AG09309 (cell line): ENCODE measurements at regions not wholly inside any gene's neighbourhood (a gene's known extent, or its start where the extent isn't known, plus 50 kb on each side); places are given as distances from the start of the nearest gene placed in this dataset.

Source experiments
- DNase-seq: peaks from one replicate; pipeline ENCODE4 v3.0.0-alpha.2; 2010; ENCODE audit warnings: low read depth
- H3K4me3 ChIP-seq: 2 replicates; pipeline ENCODE4 v1.5.1; 2011; ENCODE audit warnings: mild to moderate bottlenecking, low read depth, low read length, moderate library complexity; ENCODE audit not compliant: control insufficient read depth
- TF ChIP-seq, protein P1 (sequence below): IDR thresholded peaks from 2 replicates; pipeline ENCODE4 v1.5.1; 2011; ENCODE audit warnings: mild to moderate bottlenecking, low read depth, low read length, inconsistent platforms; ENCODE audit not compliant: insufficient read depth, control insufficient read depth; ENCODE audit errors: missing control alignments

DNA sequence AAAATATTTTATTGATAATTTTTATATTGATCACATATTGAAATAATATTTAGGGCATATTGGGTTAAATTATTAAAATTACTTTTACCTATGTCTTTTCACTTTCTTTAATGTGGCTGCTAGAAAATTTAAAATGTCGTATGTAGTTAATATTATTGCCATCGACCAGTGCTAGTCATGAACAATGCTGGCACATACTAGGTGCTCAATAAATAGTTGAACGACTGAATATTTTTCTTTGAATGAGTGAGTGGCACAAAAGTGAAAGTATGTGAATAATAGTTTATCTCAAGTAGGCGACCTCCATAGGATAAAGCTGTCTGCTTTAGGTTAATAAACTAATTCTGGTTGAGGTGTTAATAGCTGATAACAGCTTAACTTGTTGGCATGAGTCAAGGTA is 150.8 kb upstream of the FGGY start:
- no peak overlapping the region for H3K4me3 ChIP-seq

DNA sequence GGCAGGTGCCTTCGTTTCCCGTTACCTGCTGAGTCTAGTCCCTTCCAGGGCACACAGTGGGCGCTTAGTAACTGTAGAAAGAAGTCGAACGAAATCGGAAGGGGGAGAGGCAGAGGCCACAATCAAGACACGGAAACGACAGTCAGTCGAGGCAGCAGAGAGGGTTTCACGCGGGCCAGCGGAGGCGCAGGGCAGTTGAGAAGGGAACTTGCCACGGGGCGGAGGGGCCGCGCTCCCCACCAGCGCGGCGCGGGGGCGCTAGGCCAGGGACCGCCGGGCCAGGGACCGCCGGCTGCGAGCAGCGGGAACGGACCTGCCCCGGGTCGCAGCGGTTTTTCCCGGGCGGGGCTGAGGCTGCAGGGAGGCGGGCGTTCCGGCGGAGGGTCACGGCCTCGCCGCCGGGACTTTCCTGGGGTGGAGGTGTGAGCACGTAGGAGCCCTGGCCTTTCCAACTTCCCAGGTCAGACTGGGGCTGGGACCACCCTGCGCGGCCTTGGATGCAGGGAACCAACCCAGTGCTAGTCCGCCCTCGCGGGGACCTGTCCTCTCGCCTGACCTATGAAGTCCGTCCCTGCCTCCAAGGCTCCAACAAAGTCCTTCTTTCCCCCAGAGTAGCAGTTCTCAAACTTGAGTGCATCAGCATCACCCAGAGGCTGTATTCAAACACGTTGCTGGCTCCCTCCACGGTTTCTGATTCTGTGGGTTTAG is 150.1 kb upstream of the FGGY start:
- H3K4me3 ChIP-seq, result peak overlapping the region; percentile 41
- TF ChIP-seq, protein P1, sequence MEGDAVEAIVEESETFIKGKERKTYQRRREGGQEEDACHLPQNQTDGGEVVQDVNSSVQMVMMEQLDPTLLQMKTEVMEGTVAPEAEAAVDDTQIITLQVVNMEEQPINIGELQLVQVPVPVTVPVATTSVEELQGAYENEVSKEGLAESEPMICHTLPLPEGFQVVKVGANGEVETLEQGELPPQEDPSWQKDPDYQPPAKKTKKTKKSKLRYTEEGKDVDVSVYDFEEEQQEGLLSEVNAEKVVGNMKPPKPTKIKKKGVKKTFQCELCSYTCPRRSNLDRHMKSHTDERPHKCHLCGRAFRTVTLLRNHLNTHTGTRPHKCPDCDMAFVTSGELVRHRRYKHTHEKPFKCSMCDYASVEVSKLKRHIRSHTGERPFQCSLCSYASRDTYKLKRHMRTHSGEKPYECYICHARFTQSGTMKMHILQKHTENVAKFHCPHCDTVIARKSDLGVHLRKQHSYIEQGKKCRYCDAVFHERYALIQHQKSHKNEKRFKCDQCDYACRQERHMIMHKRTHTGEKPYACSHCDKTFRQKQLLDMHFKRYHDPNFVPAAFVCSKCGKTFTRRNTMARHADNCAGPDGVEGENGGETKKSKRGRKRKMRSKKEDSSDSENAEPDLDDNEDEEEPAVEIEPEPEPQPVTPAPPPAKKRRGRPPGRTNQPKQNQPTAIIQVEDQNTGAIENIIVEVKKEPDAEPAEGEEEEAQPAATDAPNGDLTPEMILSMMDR, result no peak
- no peak for DNase-seq

More for the DNA sequence above, 150.8 kb upstream of the FGGY start:
- DNase-seq, result no peak
- TF ChIP-seq, protein P1, result no peak

DNA sequence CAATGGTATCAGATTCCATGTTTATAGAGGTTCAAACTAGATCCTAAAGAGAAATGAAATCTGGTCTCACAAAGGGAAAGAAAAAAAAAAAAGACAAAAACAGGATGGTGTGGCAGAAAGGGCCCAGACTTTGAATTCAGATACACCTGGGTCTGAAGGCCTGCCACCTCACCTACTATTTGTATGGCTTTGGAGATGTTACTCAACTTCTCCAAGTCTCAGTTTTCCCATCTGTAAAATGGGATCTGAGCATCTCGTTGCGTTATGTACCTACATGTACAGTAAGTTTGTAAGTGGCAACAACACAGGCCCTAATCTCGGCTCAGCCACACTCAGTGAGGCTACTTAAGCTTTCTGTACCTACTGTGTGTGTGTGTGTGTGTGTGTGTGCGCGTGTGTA is 147.5 kb upstream of the FGGY start:
- DNase-seq, result no peak
- no peak overlapping the region for H3K4me3 ChIP-seq
- TF ChIP-seq, protein P1, result no peak

DNA sequence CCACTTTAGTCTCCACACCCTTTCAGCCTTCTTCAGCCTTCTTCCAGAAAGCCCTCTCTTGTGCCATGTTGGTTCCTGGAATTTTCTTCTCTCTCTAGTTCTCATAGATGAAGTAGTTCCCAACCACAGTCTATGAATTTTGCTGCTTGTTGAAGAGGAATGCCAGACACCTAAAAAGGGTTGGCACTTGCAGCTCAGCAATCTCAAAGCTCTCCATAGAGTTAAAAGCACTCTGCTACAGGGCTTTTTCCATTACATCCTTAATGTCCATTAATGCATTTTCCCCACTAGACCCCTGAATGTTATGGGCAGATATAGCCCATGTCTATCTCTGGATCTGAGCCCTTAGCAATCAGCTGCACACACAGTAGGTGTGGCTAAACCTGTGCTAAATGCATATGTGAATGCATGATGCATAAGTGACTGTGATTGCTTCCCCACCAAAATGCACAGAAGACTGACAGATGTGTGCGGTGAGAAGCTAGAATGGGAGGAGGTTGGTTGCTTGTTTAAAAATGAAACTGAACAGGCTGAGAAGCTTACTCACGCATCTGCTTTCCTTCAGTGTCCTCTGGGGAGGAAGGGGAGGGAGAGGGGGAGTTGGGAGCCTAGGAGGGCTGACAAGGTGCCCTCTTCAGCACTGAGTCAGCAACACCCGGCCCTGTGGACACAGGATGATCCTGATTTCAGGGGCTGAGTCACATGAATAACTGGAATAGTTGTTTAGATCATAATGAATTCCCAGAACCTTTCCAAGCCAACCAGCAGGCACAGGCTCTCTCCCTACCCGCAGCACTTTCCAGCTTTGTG is 146.1 kb upstream of the FGGY start:
- TF ChIP-seq, protein P1, result no peak
- DNase-seq, result peak; percentile 98
- H3K4me3 ChIP-seq, result peak overlapping the region; percentile 13; the same call in 1 of the 2 replicates

DNA sequence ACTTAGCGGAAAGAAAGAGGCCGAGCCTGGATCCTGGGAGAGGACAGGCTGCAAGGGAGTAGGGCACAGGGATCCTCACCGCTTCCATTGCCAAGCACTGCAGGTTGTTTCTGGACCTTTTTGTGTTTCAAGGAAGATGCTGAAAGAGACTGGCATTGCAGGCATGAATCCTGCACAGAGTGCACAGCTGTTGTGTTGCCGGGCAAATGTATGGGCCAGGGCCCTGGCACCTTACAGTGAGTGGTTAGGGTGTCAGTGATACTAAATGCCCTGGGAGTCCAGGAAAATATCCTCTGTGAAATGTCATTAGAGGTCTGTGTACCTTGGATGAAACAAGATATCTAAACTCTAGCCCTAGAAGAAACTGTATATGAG is 145.5 kb upstream of the FGGY start:
- TF ChIP-seq, protein P1, result no peak
- no peak for DNase-seq
- no peak overlapping the region for H3K4me3 ChIP-seq

DNA sequence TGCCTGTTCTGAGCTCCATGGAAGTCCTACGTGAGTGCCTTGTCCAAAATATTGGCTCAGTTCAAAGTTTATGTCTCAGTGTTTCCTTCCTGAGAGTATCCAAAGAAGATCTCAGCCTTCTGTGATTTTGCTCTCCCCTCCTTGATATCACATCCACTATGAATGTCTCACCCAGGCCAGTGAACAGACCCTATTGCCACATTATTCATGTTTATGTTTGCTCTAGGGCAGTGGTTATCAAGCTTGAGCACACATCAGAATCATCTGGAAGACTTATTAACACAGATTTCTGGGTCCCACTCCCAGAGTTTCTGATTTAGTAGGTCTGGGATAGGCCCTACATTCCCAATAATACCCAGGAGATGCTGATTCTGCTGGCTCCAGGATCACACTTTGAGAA is 145.0 kb upstream of the FGGY start:
- TF ChIP-seq, protein P1, result no peak
- DNase-seq, result no peak
- no peak overlapping the region for H3K4me3 ChIP-seq

DNA sequence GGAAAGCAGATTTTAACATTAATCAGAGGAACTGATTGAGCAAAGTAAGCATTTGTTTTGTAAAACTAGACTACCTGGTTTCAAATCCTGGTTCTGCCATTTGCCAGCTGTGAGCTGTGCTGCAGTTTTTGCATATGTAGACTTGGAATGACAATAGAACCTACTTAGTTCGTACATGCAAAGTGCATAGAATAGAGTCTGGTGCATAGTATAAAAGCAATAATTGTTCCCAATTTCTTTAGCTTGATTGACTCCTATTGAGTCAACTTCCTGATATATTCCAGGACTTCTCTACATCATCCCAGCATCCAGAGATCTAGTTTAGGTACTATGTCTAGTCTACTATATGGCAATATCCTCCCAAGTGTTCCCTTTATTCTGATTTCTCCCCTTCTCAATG is 144.4 kb upstream of the FGGY start:
- no peak for DNase-seq
- H3K4me3 ChIP-seq, result no peak overlapping the region
- TF ChIP-seq, protein P1, result no peak
